HEK293 (cell line): ENCODE measurements at regions not wholly inside any gene's neighbourhood (a gene's known extent, or its start where the extent isn't known, plus 50 kb on each side); places are given as distances from the start of the nearest gene placed in this dataset.

Experiments used
- CTCF ChIA-PET: fragments of 350-600 bp; formaldehyde crosslinking; extraction: SDS; loops from one replicate; lab custom pipeline; 2021; ENCODE audit warnings: antibody characterized with exemption; lab: Yijun Ruan, JAX
- POLR2A ChIA-PET: fragments of 300-600 bp; formaldehyde crosslinking; extraction: SDS; loops from one replicate; lab custom pipeline; 2020; ENCODE audit warnings: antibody characterized with exemption, inconsistent platforms; lab: Yijun Ruan, JAX
- H3K27ac ChIP-seq: fragments of 200-500 bp; sonication (Bioruptor generic); 2 replicates; pipeline ENCODE4 v1.5.1; 2014; ENCODE audit warnings: low read depth, low read length, control low read depth, inconsistent platforms; ENCODE audit errors: extremely low read depth
- H3K36me3 ChIP-seq, 2 experiments: fragments of 200-500 bp in 1 of 2; sonication (Bioruptor generic) in 1 of 2; 1 replicate in 1 of 2; 2 replicates in 1 of 2; pipeline ENCODE4 v1.5.1; 2014 to 2017; ENCODE audit warnings: inconsistent platforms in 2 of 2, low read length in 2 of 2; ENCODE audit not compliant: control insufficient read depth in 2 of 2, insufficient read depth in 1 of 2
- H3K4me1 ChIP-seq: fragments of 200-500 bp; sonication (Bioruptor generic); 2 replicates; pipeline ENCODE4 v1.5.1; 2014; ENCODE audit warnings: mild to moderate bottlenecking, low read length, inconsistent platforms; ENCODE audit not compliant: control insufficient read depth, insufficient read depth
- H3K4me3 ChIP-seq: 2 replicates; pipeline ENCODE4 v1.5.1; 2011; ENCODE audit warnings: low read depth, mild to moderate bottlenecking, control low read depth, low read length, moderate library complexity
- H3K9me3 ChIP-seq: fragments of 200-500 bp; sonication (Bioruptor generic); 2 replicates; pipeline ENCODE4 v1.5.1; 2014; ENCODE audit warnings: low read depth, low read length, inconsistent platforms; ENCODE audit not compliant: control insufficient read depth, insufficient read depth
- CTCF ChIP-seq: fragments of 450-650 bp; formaldehyde crosslinking; IDR thresholded peaks from 2 replicates; pipeline ENCODE4 v1.5.1; 2016; ENCODE audit warnings: missing biosample characterization, missing genetic modification characterization
- IKZF3 ChIP-seq: fragments of 450-650 bp; IDR thresholded peaks from 2 replicates; pipeline ENCODE4 v1.5.0; 2018; ENCODE audit warnings: missing biosample characterization, mild to moderate bottlenecking, missing genetic modification characterization, moderate library complexity
- KLF1 ChIP-seq: fragments of 450-650 bp; formaldehyde crosslinking; IDR thresholded peaks from 2 replicates; pipeline ENCODE4 v1.5.1; 2016; ENCODE audit warnings: missing biosample characterization, missing genetic modification characterization
- PATZ1 ChIP-seq: fragments of 450-650 bp; formaldehyde crosslinking; IDR thresholded peaks from 2 replicates; pipeline ENCODE4 v1.5.1; 2016; ENCODE audit warnings: missing biosample characterization, missing genetic modification characterization
- REPIN1 ChIP-seq: fragments of 450-650 bp; formaldehyde crosslinking; IDR thresholded peaks from 2 replicates; pipeline ENCODE4 v1.5.1; 2017; ENCODE audit warnings: missing biosample characterization, missing genetic modification characterization, low read depth
- REST ChIP-seq: fragments of 450-650 bp; formaldehyde crosslinking; IDR thresholded peaks from 2 replicates; pipeline ENCODE4 v1.5.1; 2016; ENCODE audit warnings: missing biosample characterization, missing genetic modification characterization
- SP2 ChIP-seq: fragments of 450-650 bp; formaldehyde crosslinking; IDR thresholded peaks from 2 replicates; pipeline ENCODE4 v1.5.1; 2016; ENCODE audit warnings: missing biosample characterization, missing genetic modification characterization
- YY1 ChIP-seq: fragments of 450-650 bp; formaldehyde crosslinking; IDR thresholded peaks from 2 replicates; pipeline ENCODE4 v1.5.1; 2018; ENCODE audit warnings: missing biosample characterization, missing genetic modification characterization
- ZBTB17 ChIP-seq: fragments of 450-650 bp; formaldehyde crosslinking; IDR thresholded peaks from 2 replicates; pipeline ENCODE4 v1.5.1; 2016; ENCODE audit warnings: missing biosample characterization, missing genetic modification characterization
- ZBTB48 ChIP-seq: fragments of 450-650 bp; formaldehyde crosslinking; IDR thresholded peaks from 2 replicates; pipeline ENCODE4 v1.5.1; 2016; ENCODE audit warnings: missing biosample characterization, missing genetic modification characterization
- ZFP3 ChIP-seq: fragments of 450-650 bp; formaldehyde crosslinking; IDR thresholded peaks from 2 replicates; pipeline ENCODE4 v1.5.1; 2016; ENCODE audit warnings: low read depth, missing biosample characterization, missing genetic modification characterization
- ZNF148 ChIP-seq: fragments of 450-650 bp; formaldehyde crosslinking; IDR thresholded peaks from 2 replicates; pipeline ENCODE4 v1.5.0; 2017; ENCODE audit warnings: missing biosample characterization, missing genetic modification characterization, borderline replicate concordance
- ZNF155 ChIP-seq: fragments of 450-650 bp; formaldehyde crosslinking; IDR thresholded peaks from 2 replicates; pipeline ENCODE4 v1.5.1; 2016; ENCODE audit warnings: missing biosample characterization, missing genetic modification characterization
- ZNF169 ChIP-seq: fragments of 450-650 bp; formaldehyde crosslinking; IDR thresholded peaks from 2 replicates; pipeline ENCODE4 v1.5.1; 2016; ENCODE audit warnings: missing biosample characterization, missing genetic modification characterization
- ZNF202 ChIP-seq: fragments of 450-650 bp; formaldehyde crosslinking; IDR thresholded peaks from 2 replicates; pipeline ENCODE4 v1.5.1; 2016; ENCODE audit warnings: missing biosample characterization, missing genetic modification characterization, borderline replicate concordance
- ZNF274 ChIP-seq, 2 experiments: fragments of 200-500 bp in 1 of 2; fragments of 450-650 bp in 1 of 2; sonication (Bioruptor generic) in 1 of 2; formaldehyde crosslinking in 1 of 2; IDR thresholded peaks; 2 replicates each; pipeline versions ENCODE4 v1.5.1 to v1.6.1; 2014 to 2016; ENCODE audit warnings: borderline replicate concordance in 1 of 2, inconsistent platforms in 1 of 2, low read length in 1 of 2, missing biosample characterization in 1 of 2, missing genetic modification characterization in 1 of 2
- ZNF362 ChIP-seq: fragments of 450-650 bp; formaldehyde crosslinking; IDR thresholded peaks from 2 replicates; pipeline ENCODE4 v1.5.1; 2016; ENCODE audit warnings: missing biosample characterization, missing genetic modification characterization
- ZNF404 ChIP-seq: fragments of 450-650 bp; formaldehyde crosslinking; IDR thresholded peaks from 2 replicates; pipeline ENCODE4 v1.5.1; 2017; ENCODE audit warnings: missing biosample characterization, missing genetic modification characterization
- ZNF426 ChIP-seq: fragments of 450-650 bp; formaldehyde crosslinking; IDR thresholded peaks from 2 replicates; pipeline ENCODE4 v1.5.1; 2017; ENCODE audit warnings: missing biosample characterization, missing genetic modification characterization, mild to moderate bottlenecking, inconsistent platforms, moderate library complexity
- ZNF48 ChIP-seq: fragments of 450-650 bp; formaldehyde crosslinking; IDR thresholded peaks from 2 replicates; pipeline ENCODE4 v1.5.1; 2016; ENCODE audit warnings: missing biosample characterization, missing genetic modification characterization
- ZNF548 ChIP-seq: fragments of 450-650 bp; formaldehyde crosslinking; IDR thresholded peaks from 2 replicates; pipeline ENCODE4 v1.5.1; 2016; ENCODE audit warnings: missing biosample characterization, missing genetic modification characterization
- ZNF623 ChIP-seq: fragments of 450-650 bp; formaldehyde crosslinking; IDR thresholded peaks from 2 replicates; pipeline ENCODE4 v1.5.1; 2016; ENCODE audit warnings: missing biosample characterization, missing genetic modification characterization
- ZNF658 ChIP-seq: fragments of 450-650 bp; formaldehyde crosslinking; IDR thresholded peaks from 2 replicates; pipeline ENCODE4; 2016; ENCODE audit warnings: missing biosample characterization, missing genetic modification characterization
- TF ChIP-seq, protein P1 (sequence below): fragments of 450-650 bp; formaldehyde crosslinking; IDR thresholded peaks from 2 replicates; pipeline ENCODE4 v1.5.1; 2016; ENCODE audit warnings: missing biosample characterization, missing genetic modification characterization

- TF ChIP-seq ZNF274 (IDR thresholded peaks at IDR 0.05; ENCODE audit: low read length), result no peak
- TF ChIP-seq ZNF274 (tag by site-specific recombination; IDR thresholded peaks at IDR 0.05; ENCODE audit: borderline replicate concordance), result no peak
- no peak for TF ChIP-seq ZBTB17 (tag by site-specific recombination)
Observed at GRCh38 chr3:145943952-145944351, 217.0 kb downstream of the PLOD2 start (continued).

- H3K9me3 ChIP-seq, result no peaks in the 10 kb centered on the region
- no peaks in the 10 kb centered on the region for H3K36me3 ChIP-seq
- H3K27ac ChIP-seq, result no peak overlapping the region
- TF ChIP-seq CTCF (tag by site-specific recombination) (no peak), ZNF548 (no peak), REST (tag by site-specific recombination) (no peak), ZNF48 (tag by site-specific recombination) (no peak), ZNF202 (tag by site-specific recombination) (no peak), ZNF169 (tag by site-specific recombination) (no peak), ZNF658 (tag by site-specific recombination) (no peak), ZBTB48 (tag by site-specific recombination) (no peak), ZBTB17 (tag by site-specific recombination) (no peak), ZNF148 (tag by site-specific recombination) (no peak), IKZF3 (tag by site-specific recombination) (no peak), KLF1 (tag by site-specific recombination) (no peak)
- TF ChIP-seq, protein P1, sequence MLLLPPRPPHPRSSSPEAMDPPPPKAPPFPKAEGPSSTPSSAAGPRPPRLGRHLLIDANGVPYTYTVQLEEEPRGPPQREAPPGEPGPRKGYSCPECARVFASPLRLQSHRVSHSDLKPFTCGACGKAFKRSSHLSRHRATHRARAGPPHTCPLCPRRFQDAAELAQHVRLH, result no peak
- no peaks in the 10 kb centered on the region for H3K4me1 ChIP-seq
- CTCF ChIA-PET, result no interaction called here
- POLR2A ChIA-PET, result no interaction called here
- H3K4me3 ChIP-seq, result no peak overlapping the region
Observed at GRCh38 chr3:145951441-145951840, 209.5 kb downstream of the PLOD2 start.

DNA sequence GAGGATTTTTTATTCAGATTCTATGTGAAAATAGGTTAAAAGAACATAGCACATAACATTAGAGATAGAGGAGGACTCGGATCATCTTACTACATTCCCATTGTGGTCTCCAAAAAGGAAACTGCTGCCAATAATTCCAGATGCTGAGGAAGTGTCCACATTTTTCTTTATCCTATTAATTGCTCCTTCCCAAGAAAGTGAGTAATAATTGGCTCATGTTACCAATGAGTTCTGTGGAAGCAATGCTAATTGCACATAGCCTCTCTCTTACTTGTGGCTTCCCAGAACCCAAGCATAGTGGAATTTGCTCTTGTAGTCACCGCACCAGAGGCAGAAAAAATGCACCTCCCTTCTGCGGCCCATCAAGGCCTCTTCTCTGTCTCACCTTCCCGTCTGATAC lies 208.4 kb downstream of the PLOD2 start:
- ChIA-PET CTCF (no interaction called here), POLR2A (no interaction called here)
- no peaks in the 10 kb centered on the region for H3K36me3 ChIP-seq
- H3K27ac ChIP-seq, result no peak overlapping the region
- H3K9me3 ChIP-seq, result no peaks in the 10 kb centered on the region
- H3K4me3 ChIP-seq, result no peak overlapping the region
- no peaks in the 10 kb centered on the region for H3K4me1 ChIP-seq
- TF ChIP-seq YY1 (tag by site-specific recombination), result no peak
- no peak for TF ChIP-seq ZNF362 (tag by site-specific recombination)
- no peak for TF ChIP-seq ZNF623 (tag by site-specific recombination)
- no peak for TF ChIP-seq ZNF426
- TF ChIP-seq ZNF404 (tag by site-specific recombination), result no peak
- TF ChIP-seq ZFP3 (tag by site-specific recombination), result no peak
- TF ChIP-seq REPIN1 (tag by site-specific recombination), result no peak
- TF ChIP-seq PATZ1 (tag by site-specific recombination), result no peak
- TF ChIP-seq ZNF155 (tag by site-specific recombination), result no peak
- TF ChIP-seq SP2, result no peak
